ENCODE measurements at regions not wholly inside any gene's neighbourhood (a gene's known extent, or its start where the extent isn't known, plus 50 kb on each side); places are given as distances from the start of the nearest gene placed in this dataset.

GRCh38 chr10:43803791-43804190 is 155.1 kb upstream of the ZNF32 start:
- no peak for TF ChIP-seq CTCF (IDR thresholded peaks at IDR 0.05)
- Histone ChIP-seq H3K27me3 (peaks cover 37% of the 10 kb centered on the region), H3K4me3 (ENCODE audit: low read depth in 1 of 2, low read length in 1 of 2) (no peak overlapping the region)

DNA sequence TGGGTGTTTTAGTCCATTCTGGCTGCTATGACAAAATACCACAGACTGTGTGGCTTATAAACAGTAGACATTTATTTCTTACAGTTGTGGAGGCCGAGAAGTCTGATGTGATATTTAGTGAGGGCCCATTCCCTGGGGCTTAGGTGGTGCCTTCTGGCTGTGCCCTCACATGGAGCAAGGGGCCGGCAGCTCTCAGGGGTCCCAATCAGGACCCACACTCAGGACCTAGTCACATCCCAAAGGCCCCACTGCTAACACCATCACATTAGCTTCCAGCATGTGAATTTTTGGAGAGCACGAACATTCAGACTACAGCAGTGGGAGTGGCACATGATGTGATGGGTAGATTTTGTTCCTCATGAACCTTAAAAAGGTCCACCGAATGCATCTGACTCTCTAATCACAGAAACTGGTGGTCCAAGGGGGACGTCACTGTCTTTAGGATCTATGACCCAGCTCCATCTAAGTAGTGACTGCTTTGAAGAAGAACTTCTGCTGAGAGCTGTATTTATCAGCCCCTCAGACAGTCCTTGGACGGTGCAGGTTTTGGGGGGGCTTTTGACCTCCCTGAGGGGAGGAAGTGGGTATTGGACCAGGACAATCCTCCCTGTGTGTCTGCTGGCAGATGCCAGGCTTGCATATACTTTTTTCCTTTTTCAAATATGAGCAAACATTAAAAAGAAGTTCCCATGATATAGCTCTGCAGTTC is 154.5 kb upstream of the ZNF32 start:
- no peak for TF ChIP-seq CTCF (IDR thresholded peaks at IDR 0.05)
- Histone ChIP-seq H3K9me3 (no peaks in the 10 kb centered on the region), H3K27ac (no peak overlapping the region), H3K4me1 (ENCODE audit: control insufficient read depth in 1 of 2, insufficient read depth in 1 of 2, low read depth in 1 of 2, low read length in 1 of 2) (peaks cover 0 to 4% of the 10 kb centered on the region in 2 experiments), H3K27me3 (peaks cover 39% of the 10 kb centered on the region), H3K36me3 (no peaks in the 10 kb centered on the region), H3K4me3 (ENCODE audit: low read depth in 1 of 2, low read length in 1 of 2) (no peak overlapping the region)

More at GRCh38 chr10:43803791-43804190, 155.1 kb upstream of the ZNF32 start:
- Histone ChIP-seq H3K27ac (no peak overlapping the region), H3K36me3 (no peaks in the 10 kb centered on the region), H3K4me1 (ENCODE audit: control insufficient read depth in 1 of 2, insufficient read depth in 1 of 2, low read depth in 1 of 2, low read length in 1 of 2) (peaks cover 0 to 4% of the 10 kb centered on the region in 2 experiments), H3K9me3 (no peaks in the 10 kb centered on the region)

DNA sequence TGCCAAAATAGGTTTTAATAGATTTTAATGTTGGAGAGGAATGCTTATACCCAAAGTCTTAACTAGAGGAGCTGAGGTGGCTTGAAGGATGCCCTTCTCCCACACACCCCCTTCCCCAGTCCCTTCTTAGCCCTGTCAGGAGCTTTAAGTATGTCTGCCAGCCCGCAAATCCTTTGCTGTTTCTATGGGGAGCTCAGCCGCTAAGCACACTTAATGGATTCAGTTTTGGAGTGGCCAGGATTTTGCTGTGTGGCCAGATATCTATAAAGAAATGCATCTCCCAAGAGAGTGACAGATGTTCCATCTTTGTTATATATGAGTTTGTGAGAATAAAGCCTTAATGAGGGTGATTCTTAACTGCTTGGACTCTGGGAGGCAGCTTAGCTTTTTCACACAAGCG is 152.9 kb upstream of the ZNF32 start:
- H3K27ac ChIP-seq = no peak overlapping the region
- TF ChIP-seq CTCF (IDR thresholded peaks at IDR 0.05) = no peak
- no peaks in the 10 kb centered on the region for H3K9me3 ChIP-seq
- peaks cover 46% of the 10 kb centered on the region for H3K27me3 ChIP-seq
- H3K36me3 ChIP-seq = no peaks in the 10 kb centered on the region
- H3K4me3 ChIP-seq (ENCODE audit: low read depth in 1 of 2, low read length in 1 of 2) = no peak overlapping the region
- peaks cover 0 to 4% of the 10 kb centered on the region in 2 experiments for H3K4me1 ChIP-seq (ENCODE audit: control insufficient read depth in 1 of 2, insufficient read depth in 1 of 2, low read depth in 1 of 2, low read length in 1 of 2)

DNA sequence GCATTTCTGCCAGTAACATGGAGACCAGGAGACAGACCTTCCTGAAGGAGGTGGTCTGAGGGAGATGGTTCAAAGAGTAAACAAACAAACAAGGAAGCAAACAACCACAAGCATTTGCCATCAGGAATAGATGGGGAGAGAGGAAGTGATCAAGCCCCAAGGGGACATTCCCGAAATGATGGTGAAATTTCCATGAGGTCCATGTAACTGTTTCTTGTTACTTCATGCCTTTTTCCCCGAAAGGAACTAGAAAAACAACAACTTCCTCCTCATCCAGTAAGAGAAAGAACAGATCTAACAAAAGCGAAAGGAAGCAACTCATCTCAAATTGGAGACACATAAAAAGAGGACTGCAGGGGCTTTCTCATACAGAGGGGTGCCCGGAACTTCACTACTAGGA is 152.5 kb upstream of the ZNF32 start:
- Histone ChIP-seq H3K27ac (no peak overlapping the region), H3K4me1 (ENCODE audit: control insufficient read depth in 1 of 2, insufficient read depth in 1 of 2, low read depth in 1 of 2, low read length in 1 of 2) (peaks cover 0 to 4% of the 10 kb centered on the region in 2 experiments)
- TF ChIP-seq CTCF (IDR thresholded peaks at IDR 0.05) = no peak

DNA sequence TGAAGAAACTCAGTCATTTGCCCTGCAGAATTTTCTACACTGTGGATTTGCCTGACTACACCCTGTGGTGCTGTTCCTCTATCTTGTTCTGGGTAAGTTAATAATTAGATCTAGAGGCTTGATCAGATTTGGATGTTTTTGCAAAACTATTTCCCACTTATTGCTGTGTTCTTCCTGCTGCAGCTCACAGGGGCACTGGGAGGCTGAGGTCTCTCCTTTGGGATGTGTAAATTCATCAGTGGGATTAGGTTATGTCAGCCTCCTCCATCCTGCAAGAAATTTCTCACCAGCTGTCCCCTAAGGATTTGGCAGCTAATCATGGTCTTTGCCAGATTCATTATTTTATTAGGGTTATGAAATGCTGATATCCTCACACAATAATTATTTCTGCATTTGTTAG is 148.1 kb upstream of the ZNF32 start:
- Histone ChIP-seq H3K27ac (no peak overlapping the region), H3K27me3 (peaks cover 55% of the 10 kb centered on the region), H3K4me1 (ENCODE audit: control insufficient read depth in 1 of 2, insufficient read depth in 1 of 2, low read depth in 1 of 2, low read length in 1 of 2) (peaks cover 0 to 4% of the 10 kb centered on the region in 2 experiments), H3K9me3 (no peaks in the 10 kb centered on the region), H3K4me3 (ENCODE audit: low read depth in 1 of 2, low read length in 1 of 2) (no peak overlapping the region), H3K36me3 (no peaks in the 10 kb centered on the region)
- no peak for TF ChIP-seq CTCF (IDR thresholded peaks at IDR 0.05)

More for the DNA sequence above, 152.5 kb upstream of the ZNF32 start:
- Histone ChIP-seq H3K27me3 (peaks cover 50% of the 10 kb centered on the region), H3K36me3 (no peaks in the 10 kb centered on the region), H3K9me3 (no peaks in the 10 kb centered on the region), H3K4me3 (ENCODE audit: low read depth in 1 of 2, low read length in 1 of 2) (no peak overlapping the region)
